GM10266 (cell line): ENCODE measurements at regions not wholly inside any gene's neighbourhood (a gene's known extent, or its start where the extent isn't known, plus 50 kb on each side); places are given as distances from the start of the nearest gene placed in this dataset.
"Not testable (repeated sequence)": the region's sequence is repeated elsewhere in the genome, so short reads cannot be mapped to it uniquely, and the experiment has no call there.

Experiments used
- DNase-seq: peaks from one replicate; pipeline ENCODE4 v3.0.0; 2012; ENCODE audit errors: extremely low spot score
- TF ChIP-seq, protein P1 (sequence below): IDR thresholded peaks from 2 replicates; pipeline ENCODE4 v1.5.1; 2012; ENCODE audit warnings: mild to moderate bottlenecking, low read depth; ENCODE audit not compliant: control insufficient read depth, insufficient read depth; ENCODE audit errors: missing control alignments

DNA sequence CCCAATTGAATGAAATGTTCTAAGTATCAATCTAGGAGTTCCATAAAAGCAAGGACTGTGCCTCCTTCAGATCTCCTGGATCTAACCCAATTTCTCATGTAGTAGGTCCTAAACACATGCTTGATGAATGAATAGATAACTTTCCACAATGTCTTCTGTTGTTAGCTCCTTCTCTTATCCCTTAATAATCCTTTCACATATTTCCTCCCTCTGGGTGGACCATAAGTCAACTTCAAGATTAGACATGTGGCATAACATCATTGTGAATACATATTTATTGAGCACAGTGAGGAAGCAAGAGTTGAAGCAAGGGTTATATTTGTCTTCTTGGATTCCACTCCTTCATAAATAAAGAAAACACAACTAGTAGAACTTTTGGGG is 108.6 kb upstream of the EGFLAM start:
- no peak for DNase-seq
- TF ChIP-seq, protein P1, sequence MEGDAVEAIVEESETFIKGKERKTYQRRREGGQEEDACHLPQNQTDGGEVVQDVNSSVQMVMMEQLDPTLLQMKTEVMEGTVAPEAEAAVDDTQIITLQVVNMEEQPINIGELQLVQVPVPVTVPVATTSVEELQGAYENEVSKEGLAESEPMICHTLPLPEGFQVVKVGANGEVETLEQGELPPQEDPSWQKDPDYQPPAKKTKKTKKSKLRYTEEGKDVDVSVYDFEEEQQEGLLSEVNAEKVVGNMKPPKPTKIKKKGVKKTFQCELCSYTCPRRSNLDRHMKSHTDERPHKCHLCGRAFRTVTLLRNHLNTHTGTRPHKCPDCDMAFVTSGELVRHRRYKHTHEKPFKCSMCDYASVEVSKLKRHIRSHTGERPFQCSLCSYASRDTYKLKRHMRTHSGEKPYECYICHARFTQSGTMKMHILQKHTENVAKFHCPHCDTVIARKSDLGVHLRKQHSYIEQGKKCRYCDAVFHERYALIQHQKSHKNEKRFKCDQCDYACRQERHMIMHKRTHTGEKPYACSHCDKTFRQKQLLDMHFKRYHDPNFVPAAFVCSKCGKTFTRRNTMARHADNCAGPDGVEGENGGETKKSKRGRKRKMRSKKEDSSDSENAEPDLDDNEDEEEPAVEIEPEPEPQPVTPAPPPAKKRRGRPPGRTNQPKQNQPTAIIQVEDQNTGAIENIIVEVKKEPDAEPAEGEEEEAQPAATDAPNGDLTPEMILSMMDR, result no peak

DNA sequence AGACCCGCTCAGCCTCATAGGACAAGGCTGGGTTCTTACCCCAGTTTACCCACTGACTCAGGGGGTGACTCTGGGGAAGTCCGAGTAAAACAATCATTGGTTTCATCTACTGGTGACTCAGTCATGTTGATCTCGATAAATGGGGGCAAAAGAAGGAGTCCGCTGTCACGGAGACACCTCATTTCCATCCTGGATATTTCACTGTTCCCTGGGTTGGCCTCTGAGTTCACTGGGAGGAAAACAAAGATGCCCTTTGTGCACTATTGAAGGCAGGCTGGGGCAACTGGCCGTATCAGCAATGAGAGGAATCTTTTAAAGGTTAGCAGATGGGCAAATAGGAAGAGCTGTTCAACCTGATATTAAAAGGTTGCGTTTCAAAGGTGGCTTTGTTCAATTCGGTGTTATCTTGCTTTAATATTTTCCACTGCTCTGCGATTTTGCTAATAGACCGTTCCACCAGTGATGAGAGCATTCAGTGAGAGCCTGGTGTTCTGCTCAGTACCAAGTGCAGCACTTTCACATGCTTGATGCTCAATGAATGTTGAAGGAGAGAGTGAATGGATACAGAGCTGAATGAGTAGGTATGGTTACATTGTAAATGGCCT is 110.2 kb upstream of the EGFLAM start:
- TF ChIP-seq, protein P1, result no peak
- no peak for DNase-seq

DNA sequence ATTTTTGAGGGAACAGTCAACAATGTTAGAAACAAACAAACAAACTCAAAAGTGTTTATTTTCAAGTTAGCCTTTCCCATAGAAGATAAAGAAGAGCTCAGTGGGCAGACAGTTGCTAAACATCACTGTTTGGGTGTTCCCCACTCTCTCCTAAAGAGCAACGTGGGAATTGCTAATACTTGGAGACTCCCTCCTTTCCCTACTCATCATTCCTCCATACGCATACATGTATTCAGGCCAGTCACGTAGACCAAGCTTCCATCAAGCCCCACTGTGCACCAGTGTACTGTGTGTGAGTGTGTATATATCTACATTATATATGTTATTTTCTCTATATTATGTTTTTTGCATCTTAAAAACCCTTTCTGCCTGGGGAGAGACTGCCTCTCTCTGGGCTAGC is 115.0 kb upstream of the EGFLAM start:
- no peak for DNase-seq
- TF ChIP-seq, protein P1, result no peak

DNA sequence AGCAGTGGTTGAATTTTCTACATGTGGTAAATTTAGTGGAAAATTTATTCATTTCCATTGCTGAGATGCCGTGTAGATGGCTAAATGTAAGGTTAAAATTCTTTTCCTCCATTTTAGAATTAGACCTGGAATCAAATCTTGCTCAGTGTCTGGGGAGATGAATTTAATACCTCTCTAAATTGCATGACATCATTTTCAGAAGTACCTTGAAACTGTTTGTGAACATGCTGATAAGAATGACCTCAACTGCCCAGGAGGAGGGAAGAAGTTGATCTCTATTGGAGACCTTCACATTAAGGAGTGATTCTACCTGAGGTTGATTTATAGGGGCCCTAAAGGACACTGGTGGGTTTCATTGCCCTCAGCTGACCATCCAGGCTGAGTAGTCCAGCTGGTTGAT is 116.7 kb upstream of the EGFLAM start:
- DNase-seq, result no peak
- TF ChIP-seq, protein P1, result no peak

DNA sequence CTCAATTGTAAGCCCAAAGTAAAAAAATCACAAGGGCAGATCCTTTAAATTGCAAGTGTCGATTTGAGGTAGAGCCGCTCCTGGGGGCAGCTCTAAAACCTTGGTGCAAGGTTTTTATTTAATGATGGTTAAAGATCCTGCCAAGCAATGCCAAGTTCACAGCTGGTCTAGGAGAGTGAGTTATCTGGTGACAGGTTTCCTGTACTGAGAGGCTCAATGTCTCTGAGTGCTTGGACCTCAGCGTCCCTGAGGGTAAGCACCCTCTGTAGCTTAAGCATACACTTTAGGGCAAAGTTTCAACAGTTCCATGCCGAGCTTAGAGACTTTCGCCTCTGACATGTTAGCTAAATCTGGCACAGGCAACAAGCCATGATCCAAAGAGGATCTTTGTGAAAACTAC is 119.8 kb upstream of the EGFLAM start:
- TF ChIP-seq, protein P1, result no peak
- no peak for DNase-seq

DNA sequence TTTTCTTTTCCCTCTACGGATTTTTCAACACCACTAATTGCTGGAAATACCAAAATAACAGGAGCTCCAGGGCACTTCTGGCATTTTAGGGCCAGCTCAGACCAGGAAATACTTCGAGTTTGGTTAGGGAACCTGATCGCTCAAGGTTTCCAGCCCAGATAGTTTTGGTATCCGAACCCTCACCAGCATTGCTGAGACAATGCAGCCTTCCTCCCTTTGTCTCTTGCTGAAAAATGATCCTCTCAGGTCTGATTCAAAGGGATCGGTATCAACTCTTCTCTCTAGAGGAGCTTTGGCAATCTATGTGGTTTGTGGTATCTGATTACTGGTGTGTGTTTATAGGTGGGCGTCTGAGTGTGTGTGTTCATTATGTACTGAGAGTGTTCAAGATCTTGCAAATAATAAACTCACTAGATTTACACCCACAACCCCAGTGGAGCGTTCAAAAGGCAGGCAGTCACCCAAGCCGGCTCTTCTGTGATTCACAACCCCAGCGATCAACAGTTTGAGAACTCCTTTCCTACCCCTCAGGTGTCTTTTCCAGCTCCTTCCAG is 122.8 kb upstream of the EGFLAM start:
- no peak for DNase-seq
- TF ChIP-seq, protein P1, result no peak

DNA sequence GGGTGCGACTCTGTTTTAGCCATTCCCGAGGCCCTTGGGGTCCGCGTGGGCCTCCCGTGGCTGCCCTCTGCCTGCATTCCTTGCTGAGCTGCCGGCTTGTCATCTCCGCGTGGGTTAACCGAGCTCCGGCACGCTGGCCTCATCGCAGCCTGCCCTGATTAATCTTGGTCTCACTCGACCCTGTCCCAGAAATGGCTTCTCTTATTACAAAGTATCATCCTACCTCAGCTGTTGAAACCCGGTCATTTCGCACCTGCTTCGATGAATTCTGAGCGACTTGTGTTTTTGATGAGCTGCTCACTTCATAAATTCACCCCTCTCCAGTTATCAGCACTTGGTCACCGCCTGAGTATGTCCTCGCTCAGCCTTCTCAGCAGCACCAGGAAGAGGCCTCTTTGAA is 123.5 kb upstream of the EGFLAM start:
- DNase-seq, result no peak
- TF ChIP-seq, protein P1, result no peak

DNA sequence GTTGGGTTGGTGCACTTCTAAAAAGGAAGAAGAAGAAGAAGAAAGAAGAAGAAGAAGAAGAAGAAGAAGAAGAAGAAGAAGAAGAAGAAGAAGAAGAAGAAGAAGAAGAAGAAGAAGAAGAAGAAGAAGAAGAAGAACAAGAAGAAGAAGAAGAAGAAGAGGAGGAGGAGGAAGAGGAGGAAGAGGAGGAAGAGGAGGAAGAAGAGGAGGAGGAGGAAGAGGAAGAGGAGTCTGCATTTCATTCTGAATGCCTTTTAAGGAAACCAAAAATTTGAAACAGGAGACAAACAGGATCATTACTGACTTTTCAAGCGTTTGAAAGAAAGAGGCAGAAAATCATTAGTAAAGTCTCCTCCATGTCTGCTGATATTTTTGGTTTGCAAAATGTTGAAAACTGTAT is 124.1 kb upstream of the EGFLAM start:
- not testable (repeated sequence) for DNase-seq
